Sigmoid colon (tissue), 6 donors: ENCODE measurements at regions not wholly inside any gene's neighbourhood (a gene's known extent, or its start where the extent isn't known, plus 50 kb on each side); places are given as distances from the start of the nearest gene placed in this dataset.

Source experiments
- DNase-seq: peaks from one replicate; pipeline ENCODE4 v3.0.0-alpha.2; 2019
- H3K27ac ChIP-seq, 4 donors: fragments of 200-600 bp; sonication (generic); one replicate each; pipeline ENCODE4 v1.5.1; 2016 to 2019; ENCODE audit warnings: mild to moderate bottlenecking in 1 of 4
- H3K27me3 ChIP-seq, 3 donors: fragments of 200-600 bp; sonication (generic); one replicate each; pipeline ENCODE4 v1.5.1; 2019; ENCODE audit warnings: mild to moderate bottlenecking in 1 of 3
- H3K36me3 ChIP-seq, 4 donors: fragments of 200-600 bp; sonication (generic); one replicate each; pipeline ENCODE4 v1.5.1; 2016 to 2019
- H3K4me1 ChIP-seq, 4 donors: fragments of 200-600 bp; sonication (generic); one replicate each; pipeline ENCODE4 v1.5.1; 2017 to 2019
- H3K4me3 ChIP-seq, 4 donors: fragments of 200-600 bp; sonication (generic); one replicate each; pipeline ENCODE4 v1.5.1; 2017 to 2019; ENCODE audit warnings: mild to moderate bottlenecking in 2 of 4, moderate library complexity in 1 of 4
- H3K9me3 ChIP-seq, 4 donors: fragments of 200-600 bp in 3 of 4; sonication (generic) in 3 of 4; one replicate each; pipeline versions ENCODE4 v1.5.1 to v1.6.1; 2013 to 2019
- EP300 ChIP-seq, 4 donors: sonication (generic); formaldehyde crosslinking; IDR thresholded peaks; one replicate each; pipeline ENCODE4 v1.6.1; 2017; ENCODE audit warnings: antibody characterized with exemption in 4 of 4
- POLR2A ChIP-seq, 2 donors: fragments of 450-650 bp; IDR thresholded peaks; one replicate each; pipeline ENCODE4 v1.6.1; 2016; ENCODE audit warnings: antibody characterized with exemption in 2 of 2, mild to moderate bottlenecking in 2 of 2, moderate library complexity in 2 of 2
- POLR2AphosphoS5 ChIP-seq, 4 donors: sonication (generic); formaldehyde crosslinking; IDR thresholded peaks; one replicate each; pipeline ENCODE4 v1.6.1; 2017; ENCODE audit warnings: antibody characterized with exemption in 4 of 4
- WGBS, 2 donors: extraction: QIAGEN DNeasy Blood & Tissue Kit; methylation state at CpG; one replicate each; pipeline ENCODE4 v1.1.7; 2013; 5-methylcytosine and 5-hydroxymethylcytosine counted together
- intact Hi-C: fragments of 100-400 bp; cut with DNase I; formaldehyde crosslinking; loops from one replicate; pipeline ENCODE4 v1.15.1; 2023
- TF ChIP-seq, protein P1 (sequence below), 4 experiments: fragments of 450-650 bp in 3 of 4; fragments of 200-600 bp in 1 of 4; IDR thresholded peaks; one replicate each; pipeline ENCODE4 v1.5.1; 2016 to 2019; ENCODE audit warnings: antibody characterized with exemption in 4 of 4, mild to moderate bottlenecking in 3 of 4, moderate library complexity in 2 of 4
- donor health status: healthy with polysubstance abuse.
- donor health status: healthy.

DNA sequence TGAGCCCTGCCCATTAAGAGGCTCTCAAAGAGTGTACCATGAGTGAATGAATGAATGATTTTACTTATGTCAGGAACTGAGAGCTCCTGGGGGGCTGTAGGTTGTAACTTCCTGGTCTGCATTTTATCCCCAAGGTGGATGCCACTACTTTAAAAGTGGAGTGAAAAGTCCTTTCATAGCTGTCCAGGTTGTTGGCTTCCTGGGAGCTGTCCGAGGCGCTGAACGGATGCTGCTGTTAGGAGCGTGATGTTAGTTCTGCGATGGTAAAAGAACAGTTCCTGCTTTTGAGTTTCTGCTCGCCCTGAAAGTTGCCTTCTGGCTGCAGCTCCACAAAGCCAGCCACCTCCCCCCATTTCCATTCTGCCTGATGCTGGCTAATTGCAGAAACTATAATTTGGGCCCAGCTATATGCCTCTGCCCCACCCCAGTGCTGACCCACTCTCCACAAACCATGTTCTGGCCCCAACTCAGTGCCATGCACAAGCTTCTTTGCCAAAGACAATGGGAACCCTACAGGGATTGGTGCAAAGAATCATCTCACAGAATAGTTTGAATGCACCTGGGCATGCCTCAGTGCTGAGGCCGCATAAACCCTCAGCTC is 330.9 kb upstream of the CDH4 start:
- Histone ChIP-seq H3K27me3 (peaks cover 0 to 4% (median 0%) of the 10 kb centered on the region in 3 donors), H3K4me1 (no peaks in the 10 kb centered on the region), H3K9me3 (no peaks in the 10 kb centered on the region), H3K27ac (no peak overlapping the region), H3K36me3 (no peaks in the 10 kb centered on the region), H3K4me3 (no peak overlapping the region)
- TF ChIP-seq EP300 (IDR thresholded peaks at IDR 0.05) (no peak), POLR2AphosphoS5 (IDR thresholded peaks at IDR 0.05) (no peak), POLR2A (IDR thresholded peaks at IDR 0.05) (no peak)
- TF ChIP-seq, protein P1, sequence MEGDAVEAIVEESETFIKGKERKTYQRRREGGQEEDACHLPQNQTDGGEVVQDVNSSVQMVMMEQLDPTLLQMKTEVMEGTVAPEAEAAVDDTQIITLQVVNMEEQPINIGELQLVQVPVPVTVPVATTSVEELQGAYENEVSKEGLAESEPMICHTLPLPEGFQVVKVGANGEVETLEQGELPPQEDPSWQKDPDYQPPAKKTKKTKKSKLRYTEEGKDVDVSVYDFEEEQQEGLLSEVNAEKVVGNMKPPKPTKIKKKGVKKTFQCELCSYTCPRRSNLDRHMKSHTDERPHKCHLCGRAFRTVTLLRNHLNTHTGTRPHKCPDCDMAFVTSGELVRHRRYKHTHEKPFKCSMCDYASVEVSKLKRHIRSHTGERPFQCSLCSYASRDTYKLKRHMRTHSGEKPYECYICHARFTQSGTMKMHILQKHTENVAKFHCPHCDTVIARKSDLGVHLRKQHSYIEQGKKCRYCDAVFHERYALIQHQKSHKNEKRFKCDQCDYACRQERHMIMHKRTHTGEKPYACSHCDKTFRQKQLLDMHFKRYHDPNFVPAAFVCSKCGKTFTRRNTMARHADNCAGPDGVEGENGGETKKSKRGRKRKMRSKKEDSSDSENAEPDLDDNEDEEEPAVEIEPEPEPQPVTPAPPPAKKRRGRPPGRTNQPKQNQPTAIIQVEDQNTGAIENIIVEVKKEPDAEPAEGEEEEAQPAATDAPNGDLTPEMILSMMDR (IDR thresholded peaks at IDR 0.05) = no peak
- intact Hi-C loops = no loop called here
- 48 to 52% methylated on average over 7 of the region's 7 CpGs for WGBS, 2 donors
- DNase-seq = no peak

DNA sequence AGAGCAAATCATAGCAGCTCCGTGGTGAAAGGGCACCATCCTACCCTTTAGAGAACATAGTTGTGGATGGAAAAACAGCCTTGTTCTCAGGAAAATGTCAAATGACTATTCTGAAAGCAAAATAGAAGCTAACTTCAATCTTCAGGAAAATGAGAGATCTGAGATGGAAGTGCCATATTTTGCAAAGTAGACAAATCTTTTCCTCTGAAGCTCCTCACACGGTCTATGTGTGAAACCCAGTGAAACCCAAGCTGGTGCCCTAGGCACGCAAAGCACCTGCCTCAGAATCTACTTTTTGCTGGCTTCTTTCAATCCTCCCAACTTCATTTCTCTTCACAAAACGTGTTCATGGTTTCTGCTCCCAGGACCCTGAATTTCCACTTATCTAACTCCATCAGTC is 325.2 kb upstream of the CDH4 start:
- no peaks in the 10 kb centered on the region for H3K27me3 ChIP-seq
- no peak overlapping the region for H3K27ac ChIP-seq
- H3K4me1 ChIP-seq = no peaks in the 10 kb centered on the region
- H3K4me3 ChIP-seq = no peak overlapping the region
- no peaks in the 10 kb centered on the region for H3K36me3 ChIP-seq
- H3K9me3 ChIP-seq = no peaks in the 10 kb centered on the region
- intact Hi-C loops = no loop called here
- WGBS, 2 donors = 62 to 75% methylated on average over 4 of the region's 4 CpGs
- no peak for DNase-seq
- no peak for TF ChIP-seq EP300 (IDR thresholded peaks at IDR 0.05)
- TF ChIP-seq POLR2AphosphoS5 (IDR thresholded peaks at IDR 0.05) = no peak
- TF ChIP-seq, protein P1 (IDR thresholded peaks at IDR 0.05) = no peak
- TF ChIP-seq POLR2A (IDR thresholded peaks at IDR 0.05) = no peak

DNA sequence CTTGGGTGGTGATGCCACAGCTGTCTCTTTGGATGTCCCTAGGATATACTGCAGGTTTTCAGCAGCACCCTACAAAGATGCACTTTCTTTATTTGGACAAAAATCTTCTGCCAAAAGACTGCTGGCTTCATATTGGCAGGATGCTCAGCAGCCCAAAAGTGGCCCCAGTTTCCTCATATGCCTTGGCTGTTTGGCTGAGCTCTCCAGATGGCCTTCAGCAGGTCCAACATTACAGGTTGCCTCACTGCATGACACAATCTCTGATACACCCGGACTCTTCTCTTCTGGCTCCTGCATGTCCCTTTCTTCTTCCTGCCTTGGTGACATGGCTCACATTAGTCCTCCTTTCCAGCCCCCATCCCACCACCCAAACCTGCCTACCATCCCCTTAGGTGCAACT is 323.7 kb upstream of the CDH4 start:
- TF ChIP-seq EP300 (IDR thresholded peaks at IDR 0.05) (no peak), POLR2AphosphoS5 (IDR thresholded peaks at IDR 0.05) (no peak)
- WGBS, 2 donors = 81 to 85% methylated on average over 1 of the region's 1 CpG
- intact Hi-C loops = no loop called here
- Histone ChIP-seq H3K4me3 (no peak overlapping the region), H3K27me3 (no peaks in the 10 kb centered on the region), H3K4me1 (no peaks in the 10 kb centered on the region), H3K27ac (no peak overlapping the region), H3K9me3 (no peaks in the 10 kb centered on the region), H3K36me3 (no peaks in the 10 kb centered on the region)
- no peak for DNase-seq

GRCh38 chr20:60930023-60930790 is 321.9 kb upstream of the CDH4 start:
- DNase-seq = no peak
- WGBS, 2 donors = 77 to 78% methylated on average over 15 of the region's 15 CpGs
- Histone ChIP-seq H3K27ac (no peak overlapping the region), H3K4me1 (no peaks in the 10 kb centered on the region), H3K9me3 (no peaks in the 10 kb centered on the region), H3K36me3 (no peaks in the 10 kb centered on the region), H3K27me3 (no peaks in the 10 kb centered on the region), H3K4me3 (no peak overlapping the region)
- intact Hi-C loops = no loop called here
- TF ChIP-seq POLR2AphosphoS5 (IDR thresholded peaks at IDR 0.05) = no peak
- TF ChIP-seq EP300 (IDR thresholded peaks at IDR 0.05) = no peak
- TF ChIP-seq, protein P1 (IDR thresholded peaks at IDR 0.05) = no peak
- TF ChIP-seq POLR2A (IDR thresholded peaks at IDR 0.05) = no peak

DNA sequence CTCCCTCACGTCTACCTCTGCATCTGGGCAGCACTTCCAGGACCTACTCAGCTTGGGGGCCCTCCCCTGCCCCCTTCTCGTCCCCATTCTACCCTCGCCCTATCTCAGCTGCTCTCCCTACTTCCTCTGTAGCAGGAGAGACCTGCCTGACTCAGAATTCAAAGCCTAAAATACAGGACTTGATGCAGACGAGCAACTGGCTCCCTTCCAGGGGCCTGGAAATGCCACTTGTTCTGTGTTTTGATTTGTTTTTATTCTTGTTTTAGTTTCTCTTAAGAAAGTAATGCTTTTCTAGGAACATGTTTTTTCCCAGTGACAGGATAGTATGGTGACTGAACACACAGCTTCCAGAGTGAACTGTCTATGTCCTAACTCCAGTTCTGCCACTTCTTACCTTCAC is 320.4 kb upstream of the CDH4 start:
- no peak for DNase-seq
- H3K4me1 ChIP-seq = no peaks in the 10 kb centered on the region
- TF ChIP-seq POLR2A (IDR thresholded peaks at IDR 0.05) = no peak
- TF ChIP-seq EP300 (IDR thresholded peaks at IDR 0.05) = no peak
- TF ChIP-seq POLR2AphosphoS5 (IDR thresholded peaks at IDR 0.05) = no peak
- TF ChIP-seq, protein P1 (IDR thresholded peaks at IDR 0.05) = no peak
- H3K36me3 ChIP-seq = no peaks in the 10 kb centered on the region
- no peak overlapping the region for H3K27ac ChIP-seq
- WGBS, 2 donors = 28 to 34% methylated on average over 4 of the region's 4 CpGs
- intact Hi-C loops = no loop called here
- no peak overlapping the region for H3K4me3 ChIP-seq
- no peaks in the 10 kb centered on the region for H3K27me3 ChIP-seq
- no peaks in the 10 kb centered on the region for H3K9me3 ChIP-seq
